C1 segment of cervical spinal cord (tissue), 14 donors: ENCODE measurements at regions not wholly inside any gene's neighbourhood (a gene's known extent, or its start where the extent isn't known, plus 50 kb on each side); places are given as distances from the start of the nearest gene placed in this dataset.
"Not testable (repeated sequence)": the region's sequence is repeated elsewhere in the genome, so short reads cannot be mapped to it uniquely, and the experiment has no call there.

Experiments used
- DNase-seq, 14 donors: peaks; one replicate each; lab custom pipeline; 2025; lab: John Stamatoyannopoulos, UW

DNA sequence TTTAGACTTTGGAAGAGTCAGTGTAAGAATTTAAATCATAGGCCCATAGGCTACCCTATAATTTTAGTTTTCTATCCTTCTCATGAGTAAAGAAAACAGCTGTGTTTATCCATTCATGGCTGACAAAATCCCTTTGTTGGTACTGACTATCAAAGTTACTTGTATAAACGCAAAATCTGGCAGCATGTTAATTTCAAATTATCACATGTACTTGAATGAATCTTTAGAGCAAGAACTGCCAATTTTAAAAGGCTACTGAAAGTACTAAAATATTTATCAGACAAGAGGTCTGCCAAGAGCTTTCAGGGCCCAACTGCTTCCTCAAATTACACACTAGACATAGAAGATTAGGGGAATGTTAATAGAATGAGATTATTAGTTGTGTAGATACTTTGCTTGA, 66.6 kb downstream of the MYL12B start:
- no peak for DNase-seq

DNA sequence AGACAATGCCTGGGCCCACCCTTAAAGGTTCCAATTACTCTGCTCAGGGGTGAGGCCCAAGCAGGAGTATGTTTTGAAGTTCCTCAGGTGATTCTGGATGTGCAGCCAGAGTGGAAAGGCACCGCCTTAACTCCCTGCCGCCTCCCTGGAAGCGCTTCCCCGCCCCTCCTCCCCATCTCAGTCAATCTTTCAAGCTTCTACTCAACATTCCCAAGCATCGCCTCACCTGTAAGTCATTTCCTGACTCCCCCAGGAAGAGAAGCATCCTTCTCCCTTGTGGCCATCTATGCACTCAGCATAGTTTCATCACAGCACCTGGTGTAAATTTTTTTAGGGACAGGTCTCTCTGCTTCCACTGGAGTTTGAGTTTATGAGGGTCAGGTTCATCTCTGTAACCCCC, 67.5 kb downstream of the MYL12B start:
- no peak for DNase-seq

DNA sequence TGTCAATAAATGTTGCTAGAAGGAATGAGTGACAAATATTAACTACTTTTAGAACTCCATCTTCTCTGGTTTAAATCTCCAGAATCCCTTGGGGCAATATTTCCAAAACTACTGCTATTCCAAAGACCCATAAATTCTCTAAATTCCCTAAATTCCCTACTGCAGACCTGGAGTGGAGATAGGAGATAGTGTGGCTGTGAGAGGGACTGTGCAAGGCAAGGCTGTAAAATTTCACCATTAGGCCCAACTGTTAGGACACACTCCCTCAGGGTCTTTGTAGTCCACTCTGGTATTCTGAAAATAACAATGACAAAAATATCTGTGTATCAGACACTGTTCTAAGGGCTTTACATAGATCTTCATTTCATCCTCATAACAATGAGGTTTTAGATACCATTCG, 67.9 kb downstream of the MYL12B start:
- no peak for DNase-seq

DNA sequence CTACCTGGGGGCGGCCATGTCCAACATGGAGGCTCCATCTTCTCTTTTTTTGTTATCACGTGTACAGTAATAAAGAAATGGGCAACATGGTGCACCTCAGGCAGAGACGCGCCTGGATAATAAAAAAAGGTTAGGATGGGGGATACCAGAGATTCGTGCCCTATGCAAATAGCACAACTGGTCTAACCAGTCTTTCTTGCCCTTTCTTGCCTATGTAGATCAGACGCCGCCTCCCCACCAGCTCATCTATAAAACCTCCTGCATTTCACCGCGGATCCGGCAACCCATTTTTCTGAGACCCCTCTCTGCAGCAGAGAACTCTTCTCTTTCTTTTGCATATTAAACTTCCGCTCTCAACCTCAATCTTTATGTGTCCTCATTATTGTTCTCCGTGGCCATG, 68.7 kb downstream of the MYL12B start:
- DNase-seq: no peak

DNA sequence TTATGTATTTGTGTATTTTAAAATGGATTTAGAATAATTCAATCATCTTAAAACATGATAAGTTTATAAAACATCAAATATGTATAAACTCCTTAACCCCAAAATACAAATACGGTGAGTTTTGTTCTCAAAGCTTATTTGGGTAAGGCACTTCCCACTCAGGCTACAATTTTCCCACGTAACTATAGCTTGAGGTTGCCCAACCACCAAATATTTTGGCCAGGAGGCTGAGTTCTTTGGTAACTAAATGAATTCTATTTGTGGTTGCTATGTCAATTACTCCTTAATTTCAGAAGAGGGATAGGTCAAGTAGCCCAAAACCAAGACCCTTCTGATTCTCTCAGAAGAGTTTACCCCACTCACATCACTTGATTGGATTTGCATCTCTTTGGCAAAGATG, 70.4 kb downstream of the MYL12B start:
- DNase-seq: no peak

DNA sequence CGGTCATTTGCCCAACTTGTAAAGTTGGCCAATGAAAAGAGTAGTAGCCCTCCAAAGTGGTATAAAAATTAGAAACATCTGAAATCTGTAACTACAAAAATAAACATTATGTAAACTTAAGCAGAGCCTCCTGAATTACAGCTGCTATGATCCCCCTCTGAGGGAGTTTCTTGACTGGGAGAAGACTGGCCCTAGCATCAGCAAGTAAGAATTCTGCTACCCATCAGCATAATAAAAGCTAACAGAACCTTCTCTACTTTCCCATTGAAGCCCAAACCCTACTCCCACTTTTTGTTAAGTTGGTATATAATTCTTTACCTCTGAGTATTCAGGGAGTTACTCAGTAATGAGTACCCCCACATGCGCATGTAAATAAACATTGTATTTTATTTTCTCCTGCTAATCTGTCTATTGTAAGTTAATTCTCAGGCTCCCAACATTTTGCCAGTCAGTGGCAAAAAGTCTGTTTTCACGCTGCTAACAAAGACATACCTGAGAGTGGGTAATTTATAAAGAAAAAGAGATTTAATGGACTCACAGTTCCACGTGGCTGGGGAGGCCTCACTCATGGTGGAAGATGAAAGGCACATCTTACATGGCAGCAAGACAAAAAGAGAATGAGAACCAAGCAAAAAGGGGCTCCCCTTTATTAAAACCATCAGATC, 71.3 kb downstream of the MYL12B start:
- DNase-seq: no peak

DNA sequence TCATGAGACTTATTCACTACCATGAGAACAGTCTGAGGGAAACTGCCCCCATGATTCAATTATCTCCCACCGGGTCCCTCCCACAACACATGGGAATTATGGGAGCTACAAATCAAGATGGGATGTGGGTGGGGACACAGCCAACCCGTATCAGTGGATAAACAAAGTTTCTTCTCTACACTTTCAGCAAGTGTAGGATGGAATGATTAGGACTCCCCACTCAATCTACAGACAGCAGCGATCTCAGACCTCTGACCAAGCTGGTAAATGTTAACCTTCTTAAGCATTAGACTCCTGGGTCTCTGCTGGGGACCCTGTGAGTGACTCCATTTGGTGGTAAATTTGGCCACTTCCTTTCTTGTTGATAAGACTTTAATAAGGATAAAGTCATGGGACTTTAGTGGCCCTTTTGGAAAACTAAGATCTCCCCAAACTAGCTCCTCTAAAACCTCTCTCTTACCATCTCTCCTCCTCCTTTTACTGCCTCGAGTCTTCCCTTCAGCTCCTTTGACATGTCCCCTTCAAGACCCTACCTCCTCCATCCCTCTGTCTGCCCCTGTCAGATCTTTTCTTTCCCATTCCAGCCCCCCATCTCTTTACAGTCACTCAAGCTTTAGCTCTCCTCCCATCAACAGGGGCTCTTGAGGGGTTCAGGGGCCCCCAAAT, 71.9 kb downstream of the MYL12B start:
- DNase-seq: no peak

DNA sequence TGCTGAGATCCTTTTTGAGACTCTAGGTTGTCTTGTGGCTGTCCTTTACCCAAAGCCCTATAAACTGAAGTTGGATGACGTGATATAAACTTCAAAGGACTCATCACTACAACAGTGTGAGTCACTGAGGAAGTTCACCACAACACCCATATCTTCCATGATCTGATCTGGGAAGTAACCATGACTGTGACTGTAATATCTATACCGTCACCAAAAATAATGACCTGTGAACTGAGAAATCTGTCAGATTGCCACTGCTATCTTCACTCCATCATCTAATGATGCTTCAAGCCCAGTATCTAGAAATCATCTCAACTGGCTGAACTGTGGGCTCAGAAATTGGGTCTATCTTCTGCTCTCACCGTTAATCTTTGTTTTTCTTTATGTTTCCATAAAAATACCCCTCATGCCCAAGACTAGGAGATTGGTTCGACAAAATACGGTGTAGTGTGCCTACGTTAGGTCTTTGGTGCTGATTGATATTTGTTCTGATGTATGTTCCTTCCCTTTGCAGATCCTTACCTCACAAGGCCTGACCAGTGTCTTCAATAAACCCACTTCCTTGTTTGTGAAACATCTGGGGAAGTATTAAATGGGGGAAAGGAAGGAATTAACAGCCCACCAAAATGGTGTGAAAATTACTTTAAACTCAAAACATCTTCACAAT, 78.2 kb downstream of the MYL12B start:
- no peak for DNase-seq

DNA sequence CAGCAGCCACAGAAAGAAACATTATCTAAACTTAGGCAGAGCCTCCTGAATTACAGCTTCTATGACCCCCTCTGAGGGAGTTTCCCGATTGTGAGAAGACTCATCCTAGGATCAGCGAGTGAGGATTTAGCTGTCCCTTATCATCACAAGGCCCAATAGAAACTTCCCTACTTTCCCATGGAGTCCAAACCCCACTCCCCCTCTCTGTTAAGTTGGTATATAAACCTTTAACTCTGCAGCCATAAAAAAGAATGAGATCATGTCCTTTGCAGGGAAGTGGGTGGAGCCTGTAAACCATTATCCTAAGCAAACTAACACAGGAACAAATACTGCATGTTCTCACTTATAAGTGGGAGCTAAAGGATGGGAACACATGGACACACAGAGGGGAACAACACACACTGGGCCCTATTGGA, 78.8 kb downstream of the MYL12B start:
- no peak for DNase-seq

DNA sequence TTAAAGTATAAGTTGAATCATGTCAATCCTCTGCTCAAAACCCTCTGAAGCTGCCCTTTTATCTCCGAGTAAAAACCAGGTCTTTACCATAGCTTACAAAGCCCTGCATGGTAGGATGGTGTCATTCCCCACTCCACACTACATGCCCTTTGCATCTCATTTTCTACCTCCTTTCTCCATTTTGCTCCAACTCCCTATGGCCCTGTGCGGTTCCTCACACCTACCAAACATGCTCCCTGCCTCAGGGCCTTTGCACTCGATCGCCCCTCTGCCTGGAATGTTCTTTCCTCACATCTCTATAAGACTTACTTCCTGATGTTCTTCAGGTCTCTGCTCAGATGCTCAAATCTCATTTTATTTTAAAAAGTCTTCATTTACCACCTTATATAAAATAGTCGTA, 80.7 kb downstream of the MYL12B start:
- DNase-seq: no peak

DNA sequence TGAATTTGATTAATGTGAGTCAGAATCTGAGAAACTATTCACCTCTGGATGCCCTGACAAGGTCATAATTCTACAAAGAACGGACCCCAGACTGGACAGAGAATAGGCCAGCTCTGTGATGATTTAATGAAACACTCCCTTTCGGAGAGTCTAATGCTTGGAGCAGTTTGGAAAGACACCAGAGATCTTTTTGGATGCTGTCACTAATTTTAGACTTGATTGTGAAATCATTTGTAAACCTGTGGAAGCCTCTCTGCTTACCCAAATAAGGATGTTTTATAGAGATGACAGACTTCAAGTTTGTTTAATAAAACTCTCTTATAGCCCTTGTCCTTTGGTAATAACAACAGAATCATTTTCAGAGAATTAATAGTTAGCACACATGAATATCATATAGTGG, 83.5 kb downstream of the MYL12B start:
- DNase-seq: no peak

DNA sequence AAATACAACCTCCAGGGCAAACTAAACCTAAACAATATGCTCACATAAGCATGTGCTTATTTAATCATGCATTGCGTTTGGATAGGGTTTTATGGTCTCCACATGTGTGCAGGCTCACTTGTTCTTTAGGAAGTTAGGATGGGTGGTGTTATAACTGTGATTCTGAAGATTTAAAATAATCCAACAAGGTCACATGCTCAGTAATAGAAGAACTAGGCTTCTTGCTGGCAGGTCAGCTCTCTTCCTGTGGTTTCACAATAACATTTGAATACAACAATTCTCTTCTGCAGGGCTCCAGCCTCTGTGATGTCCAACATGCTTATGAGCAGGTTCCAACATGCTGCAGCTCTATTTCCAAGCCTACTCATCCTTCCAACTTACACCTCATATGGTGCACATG, 84.0 kb downstream of the MYL12B start:
- no peak for DNase-seq

DNA sequence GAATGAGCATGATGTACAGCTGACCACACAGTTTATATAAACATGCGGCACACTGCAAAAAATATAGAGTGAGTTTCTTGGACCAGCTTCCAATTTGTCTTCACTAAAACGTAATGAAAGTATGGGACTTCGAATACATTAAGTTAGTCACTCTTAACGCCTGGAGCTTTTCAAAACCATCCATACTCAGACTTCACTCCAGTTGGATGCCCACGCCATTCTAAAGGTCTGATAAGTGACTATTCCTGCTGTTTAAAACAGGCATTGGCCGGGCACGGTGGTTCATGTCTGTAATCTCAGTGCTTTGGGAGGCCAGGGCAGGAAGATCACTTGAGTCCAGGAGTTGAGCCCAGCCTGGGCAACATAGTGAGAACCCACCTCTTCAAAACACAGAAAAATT, 84.6 kb downstream of the MYL12B start:
- DNase-seq: no peak

DNA sequence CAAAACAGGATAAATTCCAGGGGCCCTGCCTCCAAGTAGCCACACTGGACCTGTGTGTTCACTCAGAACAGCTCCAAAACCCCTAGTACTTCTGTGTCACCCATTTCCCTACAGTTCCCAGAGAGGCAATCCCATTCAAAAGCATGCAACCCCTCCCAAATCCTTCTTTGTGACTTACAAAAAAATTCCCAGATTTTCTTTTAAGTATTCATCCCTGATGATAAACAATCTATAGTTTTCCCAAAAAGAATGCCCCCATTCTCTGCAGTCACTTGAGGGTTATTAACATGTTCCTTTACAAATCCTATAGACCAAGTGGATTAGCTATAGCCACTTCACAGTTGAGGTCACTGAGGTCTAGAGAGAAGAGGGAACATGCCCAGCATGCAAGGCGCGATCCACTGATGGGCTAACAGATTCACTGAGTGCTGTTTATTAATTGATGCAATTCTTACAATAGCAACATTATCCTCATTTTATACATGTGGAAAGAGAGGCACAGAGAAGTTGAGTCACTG, 85.4 kb downstream of the MYL12B start:
- no peak for DNase-seq

DNA sequence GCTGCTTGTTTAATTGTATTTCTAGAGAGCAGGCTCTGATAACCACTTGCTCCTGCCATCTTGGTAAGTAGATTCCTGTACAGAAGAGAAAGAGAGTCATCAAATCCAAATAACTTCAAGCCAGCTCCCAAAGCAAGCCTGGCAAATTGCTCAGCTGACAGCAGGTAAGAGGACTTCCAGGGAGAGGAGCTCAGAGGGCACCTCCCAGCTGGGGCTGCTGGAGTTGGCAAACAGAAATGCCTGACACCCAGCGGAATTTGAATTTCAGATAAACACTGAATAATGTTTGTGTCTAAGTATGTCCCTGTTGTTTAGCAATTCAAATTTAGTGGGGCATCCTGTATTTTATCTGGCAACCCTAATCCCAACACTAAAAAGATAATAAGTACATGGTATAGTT, 86.2 kb downstream of the MYL12B start:
- no peak for DNase-seq

DNA sequence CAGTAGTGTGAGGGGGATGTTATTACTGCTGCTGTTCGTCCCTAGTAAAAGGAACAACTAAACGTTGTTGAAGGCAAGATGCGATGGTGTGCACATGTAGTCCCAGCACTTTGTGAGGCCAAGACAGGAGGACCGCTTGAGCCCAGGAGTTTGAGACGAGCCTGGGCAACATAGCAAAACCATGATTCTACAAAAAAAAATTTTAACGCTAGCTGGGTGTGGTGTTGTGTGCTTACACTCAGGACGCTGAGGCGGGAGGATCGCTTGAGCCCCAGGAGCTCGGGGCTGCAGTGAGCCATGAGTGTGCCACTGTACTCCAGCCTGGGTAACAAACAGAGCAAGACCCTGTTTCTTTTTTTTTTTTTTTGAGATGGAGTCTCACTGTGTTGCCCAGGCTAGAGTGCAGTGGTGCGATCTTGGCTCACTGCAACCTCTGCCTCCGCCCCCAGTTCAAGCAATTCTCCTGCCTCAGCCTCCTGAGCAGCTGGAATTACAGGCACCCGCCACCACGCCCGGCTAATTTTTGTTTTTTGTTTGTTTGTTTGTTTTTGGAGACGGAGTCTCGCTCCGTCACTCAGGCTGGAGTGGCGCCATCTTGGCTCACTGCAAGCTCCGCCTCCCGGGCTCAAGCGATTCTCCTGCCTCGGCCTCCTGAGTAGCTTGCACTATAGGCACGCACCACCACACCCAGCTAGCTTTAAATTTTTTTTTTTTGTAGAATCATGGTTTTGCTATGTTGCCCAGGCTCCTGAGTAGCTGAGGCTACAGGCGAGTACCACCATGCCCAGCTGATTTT, 87.3 kb downstream of the MYL12B start:
- not testable (repeated sequence) for DNase-seq

DNA sequence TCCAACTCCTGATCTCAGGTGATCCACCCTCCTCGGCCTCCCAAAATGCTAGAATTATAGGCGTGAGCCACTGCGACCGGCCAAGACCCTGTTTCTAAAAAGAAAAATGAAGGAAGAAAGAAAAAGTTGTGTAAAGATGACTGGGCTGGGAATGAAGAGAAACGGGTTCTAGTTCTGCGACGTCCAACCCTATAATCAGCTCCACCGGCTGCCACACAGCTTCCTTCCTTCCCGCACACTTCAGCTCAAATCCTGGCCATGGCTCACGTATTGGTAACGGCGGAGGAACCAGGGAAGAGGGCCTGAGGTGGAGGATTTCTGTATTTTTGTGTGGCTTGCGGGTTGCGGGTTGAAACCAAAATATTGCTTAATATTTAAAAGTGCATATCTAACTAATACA, 88.1 kb downstream of the MYL12B start:
- DNase-seq: no peak

DNA sequence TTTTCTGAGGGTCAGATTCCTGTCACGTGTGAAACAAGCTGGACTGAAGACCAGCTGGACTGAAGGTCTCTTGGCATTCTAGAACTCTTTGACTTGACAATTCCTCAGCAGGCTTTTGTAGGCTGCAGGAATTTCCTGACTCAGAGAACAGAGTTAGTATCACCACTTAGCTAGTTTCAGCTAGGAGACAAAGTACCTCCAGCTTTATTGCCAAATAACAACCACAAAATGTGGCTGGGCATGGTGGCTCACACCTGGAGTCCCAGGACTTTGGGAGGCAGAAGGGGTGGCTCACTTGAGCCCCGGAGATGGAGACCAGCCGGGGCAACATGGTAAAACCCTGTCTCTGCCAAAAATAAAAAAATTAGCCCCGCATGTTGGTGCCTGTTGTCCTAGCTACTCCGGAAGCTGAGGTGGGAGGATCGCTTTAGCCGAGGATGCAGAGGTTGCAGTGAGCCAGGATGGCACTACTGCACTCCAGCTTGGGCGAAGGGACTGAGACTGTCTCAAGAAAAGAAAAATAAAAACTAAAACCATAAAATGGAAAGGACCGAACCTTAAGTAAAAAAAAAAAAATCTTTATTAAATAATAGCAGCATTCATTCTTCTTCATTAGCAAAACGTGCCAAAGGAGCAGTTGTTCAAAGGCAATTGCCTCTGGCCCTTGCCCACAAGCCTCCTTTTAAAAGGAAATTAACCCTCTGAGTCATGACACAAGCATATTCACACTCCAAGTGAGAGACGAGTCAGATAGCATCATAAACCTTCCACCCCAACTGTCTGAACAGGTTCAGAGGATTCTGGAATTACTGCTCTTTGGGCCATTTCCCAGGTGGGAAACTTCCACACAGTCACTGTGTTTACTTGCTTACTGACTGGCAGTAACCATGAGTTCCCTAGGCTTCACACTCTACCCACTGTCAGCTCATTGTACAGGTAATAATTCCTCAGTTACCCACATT, 88.9 kb downstream of the MYL12B start:
- DNase-seq: no peak

DNA sequence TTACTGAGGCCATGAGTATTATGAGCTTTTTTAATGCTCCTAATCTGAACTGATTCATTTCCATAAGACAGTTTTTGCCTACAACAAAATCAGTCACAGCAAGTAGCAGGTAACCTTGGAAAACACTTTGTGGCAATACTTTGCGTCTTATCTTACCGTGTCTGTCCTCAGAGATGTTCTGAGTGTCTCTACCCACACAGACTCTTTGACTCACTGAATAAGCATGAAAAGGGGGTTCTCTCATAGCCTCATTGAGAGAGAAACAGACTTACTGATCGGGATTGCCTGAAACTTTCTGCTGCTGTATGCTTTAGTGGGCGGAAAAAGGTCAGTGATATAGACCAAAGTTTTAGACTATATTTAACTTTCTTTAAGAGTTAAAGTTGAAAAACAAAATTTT, 92.6 kb downstream of the MYL12B start:
- DNase-seq: no peak

DNA sequence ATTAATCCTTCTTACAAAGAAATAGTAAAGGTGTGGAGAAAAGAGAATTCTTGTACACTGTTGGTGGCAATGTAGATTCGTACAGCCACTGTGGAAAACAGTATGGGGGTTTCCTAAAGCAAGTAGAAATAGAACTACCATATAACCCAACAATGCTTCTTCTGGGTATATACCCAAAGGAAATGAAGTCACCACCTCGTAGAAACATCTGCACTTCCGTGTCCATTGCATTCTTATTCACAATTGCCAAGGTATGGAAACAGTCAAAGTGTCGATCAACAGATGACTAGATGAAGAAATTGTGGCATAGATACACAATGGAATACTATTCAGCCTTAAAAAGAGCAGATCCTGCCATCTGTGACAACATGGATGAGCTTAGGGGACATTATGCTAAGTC, 93.4 kb upstream of the TGIF1 start:
- DNase-seq: no peak

DNA sequence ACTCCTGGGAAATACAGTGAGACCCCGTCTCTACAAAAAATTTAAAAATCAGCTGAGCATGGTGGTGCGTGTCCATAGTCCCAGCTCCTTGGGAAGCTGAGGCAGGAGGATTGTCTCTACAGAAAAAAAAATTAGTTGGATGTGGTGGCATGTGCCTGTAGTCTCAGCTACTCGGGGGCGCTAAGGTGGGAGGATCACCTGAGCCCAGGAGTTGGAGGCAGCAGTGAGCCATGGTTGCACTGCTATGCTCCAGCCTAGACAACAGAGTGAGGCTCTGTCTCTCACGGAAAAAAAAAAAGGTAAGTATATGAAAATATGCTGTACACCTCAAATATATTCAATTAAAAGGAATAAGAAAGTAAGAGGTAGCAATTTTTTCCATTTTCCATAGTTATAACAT, 92.5 kb upstream of the TGIF1 start:
- no peak for DNase-seq
